Lower leg skin (tissue), 4 donors: ENCODE measurements at regions not wholly inside any gene's neighbourhood (a gene's known extent, or its start where the extent isn't known, plus 50 kb on each side); places are given as distances from the start of the nearest gene placed in this dataset.

Experiments used
- DNase-seq, 2 donors: peaks; one replicate each; pipeline ENCODE4 v3.0.0-alpha.2; 2019; ENCODE audit warnings: low spot score in 2 of 2
- H3K4me3 ChIP-seq: fragments of 200-600 bp; sonication (generic); 2 replicates; pipeline ENCODE4 v1.5.1; 2017; ENCODE audit warnings: mild to moderate bottlenecking, low read depth; ENCODE audit not compliant: poor library complexity, severe bottlenecking
- POLR2A ChIP-seq, 2 donors: fragments of 450-650 bp; IDR thresholded peaks; one replicate each; pipeline ENCODE4 v1.6.1; 2016 to 2017; ENCODE audit warnings: antibody characterized with exemption in 2 of 2, mild to moderate bottlenecking in 1 of 2, moderate library complexity in 1 of 2
- WGBS, 2 donors: methylation state at CpG; one replicate each; pipeline ENCODE4 v1.1.5; 2018; 5-methylcytosine and 5-hydroxymethylcytosine counted together
- intact Hi-C: fragments of 100-400 bp; cut with DNase I; formaldehyde crosslinking; loops from one replicate; pipeline ENCODE4 v1.15.0; 2023; ENCODE audit warnings: low total_unique reads
- TF ChIP-seq, protein P1 (sequence below), 3 donors: fragments of 450-650 bp; IDR thresholded peaks; one replicate each; pipeline ENCODE4 v1.5.1; 2016; ENCODE audit warnings: antibody characterized with exemption in 3 of 3, mild to moderate bottlenecking in 3 of 3, moderate library complexity in 2 of 3

DNA sequence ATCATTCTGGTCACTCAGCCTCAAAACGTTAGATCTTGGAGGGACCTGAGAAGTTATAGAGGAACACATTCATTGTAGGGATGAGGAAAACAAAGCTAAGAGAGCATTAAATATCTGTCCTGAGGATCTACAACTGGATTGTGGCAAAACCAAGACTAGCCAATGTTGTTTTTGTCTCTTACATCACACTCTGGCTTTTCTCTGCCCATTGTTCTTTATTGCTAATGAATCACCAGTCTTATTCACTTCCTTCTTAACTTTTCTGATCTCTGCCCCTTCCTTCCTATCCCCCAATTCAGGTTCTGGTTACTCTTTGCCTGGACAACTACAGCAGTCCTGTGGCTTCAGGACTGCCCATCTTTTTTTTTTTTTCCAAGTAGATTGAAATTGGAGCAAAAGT is 57.0 kb upstream of the PREP start:
- no peak overlapping the region for H3K4me3 ChIP-seq
- TF ChIP-seq POLR2A (IDR thresholded peaks at IDR 0.05) = no peak
- 64 to 71% methylated on average over 1 of the region's 1 CpG for WGBS, 2 donors
- DNase-seq = no peak
- intact Hi-C loops = no loop called here

DNA sequence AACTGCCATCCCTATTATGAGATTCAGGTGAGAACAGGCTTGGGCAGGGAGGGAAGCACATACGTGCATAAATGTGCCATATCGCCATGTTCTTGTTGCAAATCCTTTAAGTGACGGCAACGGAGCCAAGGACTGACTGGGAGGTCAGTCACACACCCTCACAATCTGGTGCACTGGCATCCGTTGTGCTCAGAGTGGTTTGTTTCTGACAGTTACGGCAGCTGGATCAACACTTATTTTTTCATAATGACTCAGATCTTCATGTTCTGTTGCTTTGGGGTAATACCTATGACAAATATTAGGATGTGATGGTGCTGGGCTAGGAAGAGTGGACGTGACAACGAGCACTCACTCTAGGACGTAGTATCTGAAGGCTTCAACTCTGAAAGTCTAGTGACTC is 56.2 kb upstream of the PREP start:
- H3K4me3 ChIP-seq = no peak overlapping the region
- TF ChIP-seq, protein P1, sequence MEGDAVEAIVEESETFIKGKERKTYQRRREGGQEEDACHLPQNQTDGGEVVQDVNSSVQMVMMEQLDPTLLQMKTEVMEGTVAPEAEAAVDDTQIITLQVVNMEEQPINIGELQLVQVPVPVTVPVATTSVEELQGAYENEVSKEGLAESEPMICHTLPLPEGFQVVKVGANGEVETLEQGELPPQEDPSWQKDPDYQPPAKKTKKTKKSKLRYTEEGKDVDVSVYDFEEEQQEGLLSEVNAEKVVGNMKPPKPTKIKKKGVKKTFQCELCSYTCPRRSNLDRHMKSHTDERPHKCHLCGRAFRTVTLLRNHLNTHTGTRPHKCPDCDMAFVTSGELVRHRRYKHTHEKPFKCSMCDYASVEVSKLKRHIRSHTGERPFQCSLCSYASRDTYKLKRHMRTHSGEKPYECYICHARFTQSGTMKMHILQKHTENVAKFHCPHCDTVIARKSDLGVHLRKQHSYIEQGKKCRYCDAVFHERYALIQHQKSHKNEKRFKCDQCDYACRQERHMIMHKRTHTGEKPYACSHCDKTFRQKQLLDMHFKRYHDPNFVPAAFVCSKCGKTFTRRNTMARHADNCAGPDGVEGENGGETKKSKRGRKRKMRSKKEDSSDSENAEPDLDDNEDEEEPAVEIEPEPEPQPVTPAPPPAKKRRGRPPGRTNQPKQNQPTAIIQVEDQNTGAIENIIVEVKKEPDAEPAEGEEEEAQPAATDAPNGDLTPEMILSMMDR (IDR thresholded peaks at IDR 0.05) = no peak
- no peak for TF ChIP-seq POLR2A (IDR thresholded peaks at IDR 0.05)
- no peak for DNase-seq
- intact Hi-C loops = no loop called here
- 55 to 62% methylated on average over 9 of the region's 9 CpGs for WGBS, 2 donors

DNA sequence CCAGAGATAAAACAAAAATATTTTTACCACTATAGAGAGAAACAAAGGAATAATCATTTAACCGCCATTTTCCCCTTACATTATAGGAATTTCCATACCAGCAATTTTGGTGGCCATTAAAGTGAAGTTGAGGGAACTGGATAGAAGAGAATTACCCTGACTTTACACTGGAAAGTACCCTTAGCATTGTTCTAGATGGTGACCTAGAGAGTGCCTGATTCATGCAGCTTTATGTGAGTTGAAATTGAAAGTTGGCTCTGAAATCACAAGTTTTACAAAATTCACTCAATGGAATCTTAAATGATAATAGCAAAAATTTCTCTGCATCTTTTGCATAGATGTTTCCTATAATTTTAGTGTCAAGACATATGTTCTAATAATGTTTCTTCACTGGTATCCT is 55.7 kb upstream of the PREP start:
- WGBS, 2 donors = 92 to 95% methylated on average over 1 of the region's 1 CpG
- no peak overlapping the region for H3K4me3 ChIP-seq
- TF ChIP-seq, protein P1 (IDR thresholded peaks at IDR 0.05) = no peak
- no peak for TF ChIP-seq POLR2A (IDR thresholded peaks at IDR 0.05)
- intact Hi-C loops = no loop called here
- no peak for DNase-seq

DNA sequence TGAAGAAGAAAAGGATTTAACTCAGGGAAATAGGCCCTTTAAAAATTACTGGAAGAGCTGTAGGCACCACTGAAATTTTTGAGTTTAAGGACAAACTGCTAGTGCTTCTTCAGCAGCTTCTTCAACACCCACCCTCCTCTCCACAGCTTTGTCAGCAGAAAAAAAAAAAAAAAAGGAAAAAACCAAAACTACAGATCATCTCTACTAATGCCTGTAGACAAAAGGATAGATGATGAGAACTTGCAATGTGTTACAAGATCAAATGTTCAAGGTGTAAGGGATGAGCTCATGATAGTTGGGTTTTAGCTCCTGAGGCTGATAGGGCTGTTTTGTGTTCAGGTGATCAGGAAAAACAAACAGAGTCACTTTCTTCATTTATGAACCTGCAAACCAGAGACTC is 55.2 kb upstream of the PREP start:
- intact Hi-C loops = no loop called here
- H3K4me3 ChIP-seq = no peak overlapping the region
- TF ChIP-seq, protein P1 (IDR thresholded peaks at IDR 0.05) = no peak
- TF ChIP-seq POLR2A (IDR thresholded peaks at IDR 0.05) = no peak
- no peak for DNase-seq

DNA sequence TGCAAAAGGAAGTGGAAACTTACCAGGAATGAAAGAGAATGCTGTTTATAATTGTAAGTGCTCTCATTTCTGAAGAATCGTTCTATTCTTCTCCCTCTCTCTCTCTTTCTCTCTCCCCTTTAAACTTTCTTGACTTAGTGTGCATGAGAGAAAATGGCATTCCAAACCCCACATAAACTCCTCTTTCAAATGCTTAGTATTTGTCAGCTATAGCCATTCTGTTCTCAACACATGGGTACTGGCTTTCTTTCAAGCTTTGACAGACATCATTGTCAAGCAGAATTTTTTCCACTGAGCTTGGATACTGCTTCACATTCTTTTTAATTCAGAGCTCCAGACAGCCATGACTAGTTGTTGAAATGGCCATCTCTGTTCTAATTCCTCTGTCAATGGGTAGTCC is 51.1 kb upstream of the PREP start:
- H3K4me3 ChIP-seq = no peak overlapping the region
- DNase-seq = no peak
- WGBS, 2 donors = 37 to 40% methylated on average over 1 of the region's 1 CpG
- intact Hi-C loops = no loop called here
- no peak for TF ChIP-seq POLR2A (IDR thresholded peaks at IDR 0.05)
- TF ChIP-seq, protein P1 (IDR thresholded peaks at IDR 0.05) = no peak

DNA sequence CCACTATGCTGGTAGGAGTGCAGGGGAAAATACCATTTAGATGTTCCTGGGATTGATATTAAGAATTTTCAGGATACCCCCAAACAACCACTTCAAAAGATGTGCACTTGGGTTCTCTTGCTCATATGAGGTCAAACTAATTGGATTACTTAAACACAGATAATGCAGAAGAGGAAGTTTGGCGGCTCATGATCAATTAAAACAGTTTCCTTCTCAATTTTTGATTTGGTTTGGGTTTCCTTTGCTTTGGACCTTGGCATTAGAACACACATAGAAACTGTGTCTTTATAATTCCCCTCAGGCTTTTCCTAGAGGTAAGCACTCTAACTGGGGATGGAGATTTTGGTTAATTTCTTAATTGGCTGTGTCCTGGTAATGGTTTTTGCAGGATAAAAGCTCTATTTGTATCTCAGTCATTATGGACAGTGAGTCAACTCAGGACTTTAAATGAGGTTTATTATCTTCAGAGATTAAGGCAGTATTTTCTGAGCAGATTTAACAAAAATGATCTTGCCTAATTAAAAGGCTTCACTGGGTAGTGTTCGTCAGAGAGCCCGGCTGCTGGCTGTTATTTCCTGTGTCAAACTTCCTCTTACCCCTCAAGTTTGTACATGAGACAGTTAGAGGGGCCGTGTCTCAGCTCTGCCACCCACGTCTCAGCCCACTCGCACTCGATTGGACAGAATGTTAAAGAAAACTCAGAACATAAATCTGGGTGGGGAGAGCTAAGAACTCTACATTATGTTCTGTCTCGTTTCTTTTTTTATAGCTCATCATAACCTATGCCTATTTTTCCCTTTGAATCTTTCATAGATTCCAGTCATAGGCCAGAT is 50.3 kb upstream of the PREP start:
- intact Hi-C loops = no loop called here
- no peak for DNase-seq
- no peak overlapping the region for H3K4me3 ChIP-seq
- WGBS, 2 donors = 58 to 62% methylated on average over 8 of the region's 8 CpGs
- TF ChIP-seq, protein P1 (IDR thresholded peaks at IDR 0.05) = no peak
- TF ChIP-seq POLR2A (IDR thresholded peaks at IDR 0.05) = no peak
